ENCODE measurements at regions not wholly inside any gene's neighbourhood (a gene's known extent, or its start where the extent isn't known, plus 50 kb on each side); places are given as distances from the start of the nearest gene placed in this dataset.

DNA sequence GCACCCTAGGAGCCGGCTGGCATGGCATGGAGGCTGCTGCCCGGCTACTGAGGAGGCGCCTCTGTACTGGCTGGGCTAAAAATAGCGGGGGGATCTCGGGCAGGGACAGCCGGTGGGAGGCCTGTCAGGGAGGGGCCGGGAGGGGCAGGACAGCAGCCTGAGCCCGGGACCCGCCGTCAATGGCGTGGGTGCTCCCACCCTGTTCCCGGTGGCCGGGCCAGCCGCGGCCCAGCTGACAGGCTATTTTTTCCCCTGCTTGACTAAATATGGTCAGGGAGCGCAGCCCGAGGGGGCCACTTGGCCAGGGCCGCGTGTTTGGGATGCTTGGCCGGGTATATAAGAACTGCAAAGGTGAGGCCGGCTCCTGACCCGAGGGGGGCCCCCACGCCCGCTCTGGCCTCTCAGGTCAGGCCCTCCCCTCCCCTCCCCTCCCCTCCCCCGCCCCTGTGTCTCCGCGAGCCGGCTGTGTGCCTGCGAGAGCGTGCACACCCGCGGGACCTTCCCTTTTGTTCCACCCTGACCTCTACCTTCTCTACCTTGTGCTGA, 74.4 kb upstream of the GATA5 start:
- SMC1A ChIA-PET (ENCODE audit: uncharacterized antibody, unreplicated experiment), result no interaction called here
- intact Hi-C loops (cut with micrococcal nuclease; ENCODE audit: unreplicated experiment), result no loop called here
- no peak overlapping the region for H3K27ac ChIP-seq (ENCODE audit: control insufficient read depth, insufficient read depth)
- no peaks in the 10 kb centered on the region for H3K36me3 ChIP-seq (ENCODE audit: control insufficient read depth in 2 of 2, insufficient read depth in 2 of 2, low read length in 1 of 2)
- no peaks in the 10 kb centered on the region; the same call in 2 of the 3 replicates for H3K9me3 ChIP-seq (replicated peaks; ENCODE audit: control insufficient read depth, insufficient read depth, low read length)
- RAD21 ChIA-PET (ENCODE audit: unreplicated experiment), result no interaction called here
- FAIRE-seq (no peak), ATAC-seq (no peak; the same call in 2 of the 3 replicates), DNase-seq (ENCODE audit: low read depth, low spot score) (no peak)
- WGBS (ENCODE audit: insufficient coverage, insufficient replicate concordance, low lambda C conversion rate, missing lambda C conversion rate), result 2% methylated on average over 28 of the region's 32 CpGs
- peaks cover 2 to 10% of the 10 kb centered on the region in 2 experiments; a peak in 3 of 4 replicates for H3K27me3 ChIP-seq (replicated peaks in 1 of 2; ENCODE audit: control insufficient read depth in 2 of 2, insufficient read depth in 2 of 2, low read length in 1 of 2)
- no peak overlapping the region for H3K9ac ChIP-seq (ENCODE audit: control insufficient read depth, insufficient read depth, low read length)
- no peaks in the 10 kb centered on the region for H4K20me1 ChIP-seq (ENCODE audit: control insufficient read depth, insufficient read depth)
- CTCF ChIA-PET, result no interaction called here
- no peaks in the 10 kb centered on the region for H3K4me1 ChIP-seq (ENCODE audit: control insufficient read depth, insufficient read depth, low read length)
- no TSS peak for BruUV-seq (replicated peaks)
- TF ChIP-seq TBL1XR1 (IDR thresholded peaks at IDR 0.05; ENCODE audit: low read depth, low read length), result no peak
- TF ChIP-seq, protein P1, sequence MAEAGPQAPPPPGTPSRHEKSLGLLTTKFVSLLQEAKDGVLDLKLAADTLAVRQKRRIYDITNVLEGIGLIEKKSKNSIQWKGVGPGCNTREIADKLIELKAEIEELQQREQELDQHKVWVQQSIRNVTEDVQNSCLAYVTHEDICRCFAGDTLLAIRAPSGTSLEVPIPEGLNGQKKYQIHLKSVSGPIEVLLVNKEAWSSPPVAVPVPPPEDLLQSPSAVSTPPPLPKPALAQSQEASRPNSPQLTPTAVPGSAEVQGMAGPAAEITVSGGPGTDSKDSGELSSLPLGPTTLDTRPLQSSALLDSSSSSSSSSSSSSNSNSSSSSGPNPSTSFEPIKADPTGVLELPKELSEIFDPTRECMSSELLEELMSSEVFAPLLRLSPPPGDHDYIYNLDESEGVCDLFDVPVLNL (IDR thresholded peaks at IDR 0.05; ENCODE audit: low read depth, low read length), result no peak
- TF ChIP-seq, protein P2, sequence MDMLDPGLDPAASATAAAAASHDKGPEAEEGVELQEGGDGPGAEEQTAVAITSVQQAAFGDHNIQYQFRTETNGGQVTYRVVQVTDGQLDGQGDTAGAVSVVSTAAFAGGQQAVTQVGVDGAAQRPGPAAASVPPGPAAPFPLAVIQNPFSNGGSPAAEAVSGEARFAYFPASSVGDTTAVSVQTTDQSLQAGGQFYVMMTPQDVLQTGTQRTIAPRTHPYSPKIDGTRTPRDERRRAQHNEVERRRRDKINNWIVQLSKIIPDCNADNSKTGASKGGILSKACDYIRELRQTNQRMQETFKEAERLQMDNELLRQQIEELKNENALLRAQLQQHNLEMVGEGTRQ (IDR thresholded peaks at IDR 0.05; ENCODE audit: borderline replicate concordance, low read depth, low read length), result no peak
- TF ChIP-seq, protein P3, sequence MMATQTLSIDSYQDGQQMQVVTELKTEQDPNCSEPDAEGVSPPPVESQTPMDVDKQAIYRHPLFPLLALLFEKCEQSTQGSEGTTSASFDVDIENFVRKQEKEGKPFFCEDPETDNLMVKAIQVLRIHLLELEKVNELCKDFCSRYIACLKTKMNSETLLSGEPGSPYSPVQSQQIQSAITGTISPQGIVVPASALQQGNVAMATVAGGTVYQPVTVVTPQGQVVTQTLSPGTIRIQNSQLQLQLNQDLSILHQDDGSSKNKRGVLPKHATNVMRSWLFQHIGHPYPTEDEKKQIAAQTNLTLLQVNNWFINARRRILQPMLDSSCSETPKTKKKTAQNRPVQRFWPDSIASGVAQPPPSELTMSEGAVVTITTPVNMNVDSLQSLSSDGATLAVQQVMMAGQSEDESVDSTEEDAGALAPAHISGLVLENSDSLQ (IDR thresholded peaks at IDR 0.05), result no peak
- TF ChIP-seq WRNIP1 (IDR thresholded peaks at IDR 0.05; ENCODE audit: borderline replicate concordance, low read depth, low read length), result no peak
- TF ChIP-seq, protein P4, sequence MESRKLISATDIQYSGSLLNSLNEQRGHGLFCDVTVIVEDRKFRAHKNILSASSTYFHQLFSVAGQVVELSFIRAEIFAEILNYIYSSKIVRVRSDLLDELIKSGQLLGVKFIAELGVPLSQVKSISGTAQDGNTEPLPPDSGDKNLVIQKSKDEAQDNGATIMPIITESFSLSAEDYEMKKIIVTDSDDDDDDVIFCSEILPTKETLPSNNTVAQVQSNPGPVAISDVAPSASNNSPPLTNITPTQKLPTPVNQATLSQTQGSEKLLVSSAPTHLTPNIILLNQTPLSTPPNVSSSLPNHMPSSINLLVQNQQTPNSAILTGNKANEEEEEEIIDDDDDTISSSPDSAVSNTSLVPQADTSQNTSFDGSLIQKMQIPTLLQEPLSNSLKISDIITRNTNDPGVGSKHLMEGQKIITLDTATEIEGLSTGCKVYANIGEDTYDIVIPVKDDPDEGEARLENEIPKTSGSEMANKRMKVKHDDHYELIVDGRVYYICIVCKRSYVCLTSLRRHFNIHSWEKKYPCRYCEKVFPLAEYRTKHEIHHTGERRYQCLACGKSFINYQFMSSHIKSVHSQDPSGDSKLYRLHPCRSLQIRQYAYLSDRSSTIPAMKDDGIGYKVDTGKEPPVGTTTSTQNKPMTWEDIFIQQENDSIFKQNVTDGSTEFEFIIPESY (IDR thresholded peaks at IDR 0.05), result no peak
- TF ChIP-seq, protein P5, sequence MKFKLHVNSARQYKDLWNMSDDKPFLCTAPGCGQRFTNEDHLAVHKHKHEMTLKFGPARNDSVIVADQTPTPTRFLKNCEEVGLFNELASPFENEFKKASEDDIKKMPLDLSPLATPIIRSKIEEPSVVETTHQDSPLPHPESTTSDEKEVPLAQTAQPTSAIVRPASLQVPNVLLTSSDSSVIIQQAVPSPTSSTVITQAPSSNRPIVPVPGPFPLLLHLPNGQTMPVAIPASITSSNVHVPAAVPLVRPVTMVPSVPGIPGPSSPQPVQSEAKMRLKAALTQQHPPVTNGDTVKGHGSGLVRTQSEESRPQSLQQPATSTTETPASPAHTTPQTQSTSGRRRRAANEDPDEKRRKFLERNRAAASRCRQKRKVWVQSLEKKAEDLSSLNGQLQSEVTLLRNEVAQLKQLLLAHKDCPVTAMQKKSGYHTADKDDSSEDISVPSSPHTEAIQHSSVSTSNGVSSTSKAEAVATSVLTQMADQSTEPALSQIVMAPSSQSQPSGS (IDR thresholded peaks at IDR 0.05; ENCODE audit: low read length), result no peak
- no peak for TF ChIP-seq JUNB (IDR thresholded peaks at IDR 0.05)
- no peak for TF ChIP-seq ATF7 (IDR thresholded peaks at IDR 0.05; ENCODE audit: low read depth)
- TF ChIP-seq FOXK2 (IDR thresholded peaks at IDR 0.05), result no peak
- TF ChIP-seq, protein P6, sequence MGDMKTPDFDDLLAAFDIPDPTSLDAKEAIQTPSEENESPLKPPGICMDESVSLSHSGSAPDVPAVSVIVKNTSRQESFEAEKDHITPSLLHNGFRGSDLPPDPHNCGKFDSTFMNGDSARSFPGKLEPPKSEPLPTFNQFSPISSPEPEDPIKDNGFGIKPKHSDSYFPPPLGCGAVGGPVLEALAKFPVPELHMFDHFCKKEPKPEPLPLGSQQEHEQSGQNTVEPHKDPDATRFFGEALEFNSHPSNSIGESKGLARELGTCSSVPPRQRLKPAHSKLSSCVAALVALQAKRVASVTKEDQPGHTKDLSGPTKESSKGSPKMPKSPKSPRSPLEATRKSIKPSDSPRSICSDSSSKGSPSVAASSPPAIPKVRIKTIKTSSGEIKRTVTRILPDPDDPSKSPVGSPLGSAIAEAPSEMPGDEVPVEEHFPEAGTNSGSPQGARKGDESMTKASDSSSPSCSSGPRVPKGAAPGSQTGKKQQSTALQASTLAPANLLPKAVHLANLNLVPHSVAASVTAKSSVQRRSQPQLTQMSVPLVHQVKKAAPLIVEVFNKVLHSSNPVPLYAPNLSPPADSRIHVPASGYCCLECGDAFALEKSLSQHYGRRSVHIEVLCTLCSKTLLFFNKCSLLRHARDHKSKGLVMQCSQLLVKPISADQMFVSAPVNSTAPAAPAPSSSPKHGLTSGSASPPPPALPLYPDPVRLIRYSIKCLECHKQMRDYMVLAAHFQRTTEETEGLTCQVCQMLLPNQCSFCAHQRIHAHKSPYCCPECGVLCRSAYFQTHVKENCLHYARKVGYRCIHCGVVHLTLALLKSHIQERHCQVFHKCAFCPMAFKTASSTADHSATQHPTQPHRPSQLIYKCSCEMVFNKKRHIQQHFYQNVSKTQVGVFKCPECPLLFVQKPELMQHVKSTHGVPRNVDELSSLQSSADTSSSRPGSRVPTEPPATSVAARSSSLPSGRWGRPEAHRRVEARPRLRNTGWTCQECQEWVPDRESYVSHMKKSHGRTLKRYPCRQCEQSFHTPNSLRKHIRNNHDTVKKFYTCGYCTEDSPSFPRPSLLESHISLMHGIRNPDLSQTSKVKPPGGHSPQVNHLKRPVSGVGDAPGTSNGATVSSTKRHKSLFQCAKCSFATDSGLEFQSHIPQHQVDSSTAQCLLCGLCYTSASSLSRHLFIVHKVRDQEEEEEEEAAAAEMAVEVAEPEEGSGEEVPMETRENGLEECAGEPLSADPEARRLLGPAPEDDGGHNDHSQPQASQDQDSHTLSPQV (IDR thresholded peaks at IDR 0.05), result no peak
- POLR2A ChIA-PET, result no interaction called here
- no peak overlapping the region for H2AFZ ChIP-seq (ENCODE audit: control insufficient read depth, low read depth, low read length)
- H3K4me2 ChIP-seq (ENCODE audit: control insufficient read depth, insufficient read depth), result no peak overlapping the region
- H3K4me3 ChIP-seq, result no peak overlapping the region
- no peaks in the 10 kb centered on the region for H3K79me2 ChIP-seq (ENCODE audit: control insufficient read depth, insufficient read depth, low read length)
- in situ Hi-C loops (cut with MboI), result no loop called here

Data from GM12878 (cell line).